ENCODE measurements at regions not wholly inside any gene's neighbourhood (a gene's known extent, or its start where the extent isn't known, plus 50 kb on each side); places are given as distances from the start of the nearest gene placed in this dataset.
"Not testable (repeated sequence)": the region's sequence is repeated elsewhere in the genome, so short reads cannot be mapped to it uniquely, and the experiment has no call there.

DNA sequence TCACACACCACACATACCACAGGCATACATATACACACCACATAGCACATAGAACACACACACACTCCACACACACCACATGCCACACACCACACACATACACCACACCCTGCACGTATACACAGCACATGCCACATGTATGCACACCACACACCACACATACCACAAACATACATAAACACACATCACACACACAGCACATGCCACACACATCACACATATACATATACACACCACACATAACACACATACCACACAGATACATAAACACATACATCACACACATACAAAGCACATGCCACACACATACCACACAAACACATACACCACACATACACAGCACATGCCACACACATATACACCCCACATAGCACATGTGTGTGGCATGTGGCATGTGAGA lies 171.1 kb downstream of the OR4M2 start:
- intact Hi-C loops (cut with micrococcal nuclease): no loop called here
- no peak overlapping the region for H3K4me3 Mint-ChIP-seq

DNA sequence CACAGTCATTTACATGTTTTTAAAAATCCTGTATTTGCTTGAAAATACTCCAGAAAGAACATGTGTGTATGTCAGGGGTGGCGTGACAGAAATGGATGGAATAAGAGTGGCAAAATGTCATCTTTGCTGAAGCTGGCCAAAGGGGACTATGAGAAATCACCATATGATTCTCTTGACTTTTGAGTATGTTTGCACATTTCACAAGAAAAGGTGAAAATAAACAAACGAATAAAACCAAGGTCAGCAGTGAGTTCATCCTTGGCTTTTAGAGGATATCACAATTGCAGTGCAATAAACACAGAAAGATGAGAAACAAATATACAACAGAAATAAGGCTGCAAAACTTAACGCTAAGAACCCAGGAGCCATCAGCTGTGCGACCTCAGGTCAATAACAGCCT lies 171.7 kb downstream of the OR4M2 start:
- H3K9me3 Mint-ChIP-seq; DNase-seq; POLR2A ChIA-PET; H3K4me3 Mint-ChIP-seq; H3K27ac Mint-ChIP-seq; intact Hi-C loops (cut with micrococcal nuclease); CTCF ChIA-PET; H3K36me3 Mint-ChIP-seq (ENCODE audit: low read depth); ATAC-seq: not testable (repeated sequence)
- Mint-ChIP-seq H3K27me3 (peaks cover 17% of the 10 kb centered on the region), H3K4me1 (ENCODE audit: low read depth) (peaks cover 17% of the 10 kb centered on the region)

More for the DNA sequence above, 171.1 kb downstream of the OR4M2 start:
- H3K36me3 Mint-ChIP-seq (ENCODE audit: low read depth): peaks cover 1% of the 10 kb centered on the region
- TF ChIP-seq, protein P1, sequence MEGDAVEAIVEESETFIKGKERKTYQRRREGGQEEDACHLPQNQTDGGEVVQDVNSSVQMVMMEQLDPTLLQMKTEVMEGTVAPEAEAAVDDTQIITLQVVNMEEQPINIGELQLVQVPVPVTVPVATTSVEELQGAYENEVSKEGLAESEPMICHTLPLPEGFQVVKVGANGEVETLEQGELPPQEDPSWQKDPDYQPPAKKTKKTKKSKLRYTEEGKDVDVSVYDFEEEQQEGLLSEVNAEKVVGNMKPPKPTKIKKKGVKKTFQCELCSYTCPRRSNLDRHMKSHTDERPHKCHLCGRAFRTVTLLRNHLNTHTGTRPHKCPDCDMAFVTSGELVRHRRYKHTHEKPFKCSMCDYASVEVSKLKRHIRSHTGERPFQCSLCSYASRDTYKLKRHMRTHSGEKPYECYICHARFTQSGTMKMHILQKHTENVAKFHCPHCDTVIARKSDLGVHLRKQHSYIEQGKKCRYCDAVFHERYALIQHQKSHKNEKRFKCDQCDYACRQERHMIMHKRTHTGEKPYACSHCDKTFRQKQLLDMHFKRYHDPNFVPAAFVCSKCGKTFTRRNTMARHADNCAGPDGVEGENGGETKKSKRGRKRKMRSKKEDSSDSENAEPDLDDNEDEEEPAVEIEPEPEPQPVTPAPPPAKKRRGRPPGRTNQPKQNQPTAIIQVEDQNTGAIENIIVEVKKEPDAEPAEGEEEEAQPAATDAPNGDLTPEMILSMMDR (IDR thresholded peaks at IDR 0.05): no peak
- H3K9me3 Mint-ChIP-seq: no peaks in the 10 kb centered on the region
- ChIA-PET CTCF (no interaction called here), POLR2A (no interaction called here)
- ATAC-seq (no peak), DNase-seq (no peak)
- H3K4me1 Mint-ChIP-seq (ENCODE audit: low read depth): peaks cover 17% of the 10 kb centered on the region
- no peak overlapping the region for H3K27ac Mint-ChIP-seq
- H3K27me3 Mint-ChIP-seq: peaks cover 15% of the 10 kb centered on the region

DNA sequence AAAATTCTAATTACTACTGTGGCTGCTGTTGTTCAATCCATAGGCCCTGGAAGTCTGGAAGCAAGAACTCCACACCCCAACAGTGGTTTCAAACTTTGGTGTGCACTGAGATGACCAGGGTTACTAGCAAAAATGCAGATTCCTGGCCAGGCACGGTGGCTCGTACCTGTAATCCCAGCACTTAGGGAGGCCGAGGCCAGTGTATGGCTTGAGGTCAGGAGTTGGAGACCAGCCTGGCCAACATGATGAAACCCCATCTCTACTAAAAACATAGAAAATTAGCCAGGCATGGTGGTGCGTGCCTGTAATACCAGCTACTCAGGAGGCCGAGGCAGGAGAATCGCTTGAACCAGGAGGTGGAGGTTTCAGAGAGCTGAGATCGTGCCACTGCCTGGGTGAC lies 172.2 kb downstream of the OR4M2 start:
- CTCF ChIA-PET; H3K27ac Mint-ChIP-seq; POLR2A ChIA-PET; H3K4me3 Mint-ChIP-seq; H3K9me3 Mint-ChIP-seq; intact Hi-C loops (cut with micrococcal nuclease); DNase-seq; H3K36me3 Mint-ChIP-seq (ENCODE audit: low read depth); ATAC-seq: not testable (repeated sequence)
- Mint-ChIP-seq H3K4me1 (ENCODE audit: low read depth) (peaks cover 17% of the 10 kb centered on the region), H3K27me3 (peaks cover 17% of the 10 kb centered on the region)

DNA sequence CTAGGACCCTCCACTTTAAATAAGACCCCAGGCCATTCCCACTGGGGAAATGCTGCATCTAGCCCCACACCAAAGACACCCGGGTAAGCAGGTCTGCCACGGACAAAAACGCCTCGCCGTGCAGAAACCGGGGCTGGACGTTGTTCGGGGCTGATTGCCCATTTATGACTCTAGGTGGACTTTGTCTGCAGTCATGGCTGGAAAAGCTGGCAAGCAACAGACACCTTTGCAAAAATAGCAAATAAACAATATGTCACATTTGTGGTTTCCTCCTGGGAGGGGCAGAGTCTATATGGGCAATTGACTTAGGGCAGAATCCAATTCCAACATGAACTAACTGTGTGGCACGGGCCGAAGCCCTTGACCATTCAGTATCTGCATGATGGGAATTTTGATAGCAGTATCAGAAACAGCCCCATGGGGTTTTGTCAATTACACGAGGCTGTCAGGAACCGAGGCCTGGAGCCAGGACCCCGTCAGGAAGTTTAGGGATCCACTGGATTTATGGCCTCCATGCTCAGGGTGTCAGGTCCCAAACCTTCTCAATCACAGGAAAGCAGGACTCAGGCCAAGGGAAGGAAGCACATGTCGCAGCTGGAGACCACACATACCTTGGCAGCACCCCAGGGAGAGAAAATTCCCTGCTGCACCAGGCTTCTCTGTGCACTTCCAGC lies 172.8 kb downstream of the OR4M2 start:
- ATAC-seq; H3K36me3 Mint-ChIP-seq (ENCODE audit: low read depth); POLR2A ChIA-PET; H3K27ac Mint-ChIP-seq; H3K4me3 Mint-ChIP-seq; CTCF ChIA-PET; H3K9me3 Mint-ChIP-seq; DNase-seq; intact Hi-C loops (cut with micrococcal nuclease): not testable (repeated sequence)
- Mint-ChIP-seq H3K4me1 (ENCODE audit: low read depth) (peaks cover 17% of the 10 kb centered on the region), H3K27me3 (peaks cover 15% of the 10 kb centered on the region)

DNA sequence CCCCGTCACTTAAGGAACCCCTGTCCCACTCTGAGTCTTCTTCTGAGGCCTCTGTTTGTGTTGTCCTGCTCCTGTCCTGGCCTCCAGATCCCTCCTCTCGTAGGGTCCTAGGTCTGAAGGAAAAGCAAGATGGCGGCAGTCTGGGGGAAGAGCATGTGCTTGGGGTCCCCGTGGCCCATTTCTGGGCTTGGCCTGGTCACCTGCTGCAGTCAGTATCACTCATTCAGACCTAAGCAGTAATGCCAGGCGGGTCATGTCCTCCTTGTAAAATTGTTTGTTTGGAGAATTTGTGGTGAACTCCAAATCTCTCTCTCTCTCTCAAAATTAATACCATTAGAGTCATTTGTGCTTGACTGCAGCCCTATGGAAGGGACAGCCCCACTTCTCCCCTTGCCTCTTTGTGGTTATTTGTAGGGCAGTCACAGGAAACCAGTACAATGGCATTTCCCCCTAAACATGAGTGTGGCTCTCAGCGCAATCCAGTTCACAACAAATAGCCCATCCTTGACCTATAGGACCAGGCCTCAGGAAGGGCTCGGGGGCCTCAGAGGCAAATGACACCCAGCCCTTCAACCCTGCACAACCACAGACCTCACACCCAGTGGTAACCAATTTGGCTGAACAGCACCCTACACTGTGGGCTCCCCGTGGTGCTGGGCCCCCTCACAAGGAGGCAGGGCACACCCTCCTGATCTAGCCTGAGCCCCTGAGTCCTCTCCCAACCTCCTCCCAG lies 173.5 kb downstream of the OR4M2 start:
- peak; percentile 79 for ATAC-seq
- ChIA-PET POLR2A (no interaction called here), CTCF (no interaction called here)
- peak; percentile 44 for DNase-seq
- Mint-ChIP-seq H3K36me3 (ENCODE audit: low read depth) (no peaks in the 10 kb centered on the region), H3K4me1 (ENCODE audit: low read depth) (peaks cover 17% of the 10 kb centered on the region), H3K9me3 (no peaks in the 10 kb centered on the region), H3K27ac (no peak overlapping the region), H3K4me3 (no peak overlapping the region), H3K27me3 (peaks cover 12% of the 10 kb centered on the region)
- TF ChIP-seq, protein P1 (IDR thresholded peaks at IDR 0.05): no peak
- intact Hi-C loops (cut with micrococcal nuclease): no loop called here

DNA sequence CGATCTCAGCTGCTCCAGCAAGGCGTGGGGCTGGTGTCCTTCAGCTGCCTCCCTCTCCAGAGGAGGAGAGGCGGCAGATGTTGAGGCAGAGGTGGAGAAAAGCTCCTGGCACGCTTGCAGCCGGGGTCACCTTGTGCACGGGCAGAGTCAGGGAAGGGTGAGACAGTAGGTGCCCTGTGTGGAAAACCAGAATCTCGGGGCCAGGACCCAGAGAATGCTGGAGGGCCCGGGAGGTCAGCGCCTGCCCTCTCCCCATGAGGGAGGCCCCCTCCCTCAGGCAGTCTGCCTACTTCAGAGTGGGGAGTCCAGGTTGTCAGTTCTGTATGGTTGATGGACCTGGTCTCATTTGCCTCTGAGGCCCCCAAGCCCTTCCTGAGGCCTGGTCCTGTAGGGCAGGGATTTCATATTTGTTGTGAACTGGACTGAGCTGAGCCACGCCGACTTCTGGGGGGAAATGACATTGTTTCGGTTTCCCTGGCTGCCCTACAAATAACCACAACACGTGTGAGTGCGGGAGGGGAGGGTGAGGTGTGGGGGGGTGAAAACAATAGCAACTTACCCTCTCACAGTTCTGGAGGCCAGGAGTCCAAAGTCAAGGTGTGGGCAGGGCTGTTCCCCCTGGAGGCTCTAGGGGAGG lies 174.2 kb downstream of the OR4M2 start:
- Mint-ChIP-seq H3K27me3 (peaks cover 12% of the 10 kb centered on the region), H3K4me1 (ENCODE audit: low read depth) (peaks cover 19% of the 10 kb centered on the region)
- ATAC-seq: peak; percentile 11
- H3K27ac Mint-ChIP-seq; H3K36me3 Mint-ChIP-seq (ENCODE audit: low read depth); H3K4me3 Mint-ChIP-seq; DNase-seq; H3K9me3 Mint-ChIP-seq; POLR2A ChIA-PET; intact Hi-C loops (cut with micrococcal nuclease); CTCF ChIA-PET: not testable (repeated sequence)

DNA sequence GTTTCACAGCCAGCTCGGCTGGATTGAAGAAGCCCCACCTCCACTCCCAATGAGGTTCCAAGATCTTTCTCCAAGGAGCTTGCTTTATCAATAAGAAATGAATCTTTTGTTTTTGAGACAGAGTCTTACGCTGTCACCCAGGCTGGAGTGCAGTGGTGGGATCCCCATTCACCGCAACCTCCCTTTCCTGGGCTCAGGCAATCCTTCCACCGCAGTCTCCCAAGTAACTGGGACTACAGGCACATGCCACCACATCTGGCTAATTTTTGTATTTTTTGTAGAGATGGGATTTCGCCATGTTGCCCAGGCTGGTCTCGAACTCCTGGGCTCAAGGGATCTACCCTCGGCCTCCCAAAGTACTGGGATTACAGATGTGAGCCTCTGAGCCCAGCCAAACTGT lies 175.3 kb downstream of the OR4M2 start:
- H3K36me3 Mint-ChIP-seq (ENCODE audit: low read depth); H3K4me3 Mint-ChIP-seq; H3K27ac Mint-ChIP-seq; intact Hi-C loops (cut with micrococcal nuclease); H3K9me3 Mint-ChIP-seq; DNase-seq; CTCF ChIA-PET; ATAC-seq; POLR2A ChIA-PET: not testable (repeated sequence)
- peaks cover 29% of the 10 kb centered on the region for H3K4me1 Mint-ChIP-seq (ENCODE audit: low read depth)
- peaks cover 12% of the 10 kb centered on the region for H3K27me3 Mint-ChIP-seq

DNA sequence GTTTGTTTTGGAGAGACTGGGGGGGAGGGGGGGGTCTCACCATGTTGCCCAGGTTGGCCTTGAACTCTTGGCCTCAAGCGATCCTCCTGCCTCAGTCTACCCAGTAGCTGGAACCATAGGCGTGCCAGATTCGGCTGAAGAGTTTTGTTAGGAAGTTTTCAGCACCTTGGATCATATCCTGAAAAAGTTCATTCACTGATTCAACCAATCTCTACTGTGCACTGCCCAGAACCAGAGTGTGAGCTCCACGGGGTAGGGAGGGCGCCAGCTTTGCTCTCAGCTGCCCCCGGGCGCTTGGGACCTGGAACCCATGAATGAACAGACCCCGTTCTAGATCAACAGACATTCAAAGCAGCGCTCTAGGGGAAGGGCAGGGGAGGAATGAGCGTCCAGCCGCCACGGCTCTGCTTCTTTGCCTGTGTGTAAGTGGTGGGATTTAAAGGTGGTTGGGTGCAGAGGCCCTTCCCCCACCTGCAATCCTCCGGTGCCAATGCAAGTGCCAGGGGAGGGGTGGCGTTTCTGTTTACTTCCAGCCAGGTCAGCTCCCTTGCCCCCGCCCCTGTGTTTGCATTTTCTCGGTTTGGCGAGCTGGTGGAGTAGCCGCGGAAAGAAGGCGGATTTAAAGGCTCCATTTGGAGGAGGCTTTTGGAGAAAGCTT lies 176.2 kb downstream of the OR4M2 start:
- ATAC-seq; H3K36me3 Mint-ChIP-seq (ENCODE audit: low read depth); H3K27ac Mint-ChIP-seq; CTCF ChIA-PET; DNase-seq; intact Hi-C loops (cut with micrococcal nuclease); POLR2A ChIA-PET; H3K9me3 Mint-ChIP-seq; H3K4me3 Mint-ChIP-seq: not testable (repeated sequence)
- peaks cover 12% of the 10 kb centered on the region for H3K27me3 Mint-ChIP-seq
- H3K4me1 Mint-ChIP-seq (ENCODE audit: low read depth): peaks cover 35% of the 10 kb centered on the region

Measured in activated CD8-positive, alpha-beta T cell treated with anti-CD3 and anti-CD28 coated beads for 36 hours (primary cell).